GM20000 (cell line): ENCODE measurements at regions not wholly inside any gene's neighbourhood (a gene's known extent, or its start where the extent isn't known, plus 50 kb on each side); places are given as distances from the start of the nearest gene placed in this dataset.

ENCODE experiments used
- DNase-seq: peaks from one replicate; pipeline ENCODE4 v3.0.0; 2012; ENCODE audit warnings: low spot score
- TF ChIP-seq, protein P1 (sequence below): IDR thresholded peaks from 2 replicates; pipeline ENCODE4 v1.5.1; 2012; ENCODE audit warnings: mild to moderate bottlenecking, control low read depth; ENCODE audit errors: extremely low read depth, missing control alignments

DNA sequence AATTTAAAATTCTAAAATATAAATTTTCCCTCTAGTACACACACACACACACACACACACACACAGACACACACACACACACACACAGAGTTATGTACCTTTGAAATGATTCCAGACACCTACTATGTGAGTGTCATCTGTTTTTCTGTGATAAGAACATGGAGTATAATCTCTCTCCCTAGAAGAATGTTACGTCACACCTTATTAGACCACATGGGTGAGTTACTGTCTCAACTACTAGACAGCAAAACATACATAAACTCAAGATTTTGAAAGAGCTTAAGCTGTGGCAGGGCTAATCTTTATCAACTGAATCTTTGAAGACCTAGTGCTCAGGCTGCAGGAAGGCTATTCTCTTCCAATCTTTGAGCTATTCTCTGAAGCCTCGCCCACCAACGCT, 385.9 kb upstream of the BCHE start:
- no peak for DNase-seq

DNA sequence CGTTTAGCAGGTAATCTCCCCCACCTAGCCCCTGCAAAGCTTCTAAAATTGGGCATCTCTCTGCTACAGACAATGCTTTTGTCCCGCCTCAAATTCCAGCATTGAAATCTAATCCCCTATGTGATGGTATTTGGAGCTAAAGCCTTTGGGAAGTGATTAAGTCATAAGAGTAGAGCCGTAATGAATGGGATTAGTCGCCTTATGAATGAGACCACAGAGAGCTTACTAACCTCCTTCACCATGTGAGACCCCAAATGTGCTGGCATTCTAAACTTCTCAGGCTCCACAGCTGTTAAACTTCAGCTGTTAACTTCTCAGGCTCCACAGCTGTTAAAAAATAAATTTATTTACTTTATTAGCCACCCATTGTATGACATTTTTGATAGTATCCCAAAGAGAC, 374.2 kb upstream of the BCHE start:
- TF ChIP-seq, protein P1, sequence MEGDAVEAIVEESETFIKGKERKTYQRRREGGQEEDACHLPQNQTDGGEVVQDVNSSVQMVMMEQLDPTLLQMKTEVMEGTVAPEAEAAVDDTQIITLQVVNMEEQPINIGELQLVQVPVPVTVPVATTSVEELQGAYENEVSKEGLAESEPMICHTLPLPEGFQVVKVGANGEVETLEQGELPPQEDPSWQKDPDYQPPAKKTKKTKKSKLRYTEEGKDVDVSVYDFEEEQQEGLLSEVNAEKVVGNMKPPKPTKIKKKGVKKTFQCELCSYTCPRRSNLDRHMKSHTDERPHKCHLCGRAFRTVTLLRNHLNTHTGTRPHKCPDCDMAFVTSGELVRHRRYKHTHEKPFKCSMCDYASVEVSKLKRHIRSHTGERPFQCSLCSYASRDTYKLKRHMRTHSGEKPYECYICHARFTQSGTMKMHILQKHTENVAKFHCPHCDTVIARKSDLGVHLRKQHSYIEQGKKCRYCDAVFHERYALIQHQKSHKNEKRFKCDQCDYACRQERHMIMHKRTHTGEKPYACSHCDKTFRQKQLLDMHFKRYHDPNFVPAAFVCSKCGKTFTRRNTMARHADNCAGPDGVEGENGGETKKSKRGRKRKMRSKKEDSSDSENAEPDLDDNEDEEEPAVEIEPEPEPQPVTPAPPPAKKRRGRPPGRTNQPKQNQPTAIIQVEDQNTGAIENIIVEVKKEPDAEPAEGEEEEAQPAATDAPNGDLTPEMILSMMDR = no peak
- DNase-seq = no peak

More for the DNA sequence above, 385.9 kb upstream of the BCHE start:
- TF ChIP-seq, protein P1 = no peak

DNA sequence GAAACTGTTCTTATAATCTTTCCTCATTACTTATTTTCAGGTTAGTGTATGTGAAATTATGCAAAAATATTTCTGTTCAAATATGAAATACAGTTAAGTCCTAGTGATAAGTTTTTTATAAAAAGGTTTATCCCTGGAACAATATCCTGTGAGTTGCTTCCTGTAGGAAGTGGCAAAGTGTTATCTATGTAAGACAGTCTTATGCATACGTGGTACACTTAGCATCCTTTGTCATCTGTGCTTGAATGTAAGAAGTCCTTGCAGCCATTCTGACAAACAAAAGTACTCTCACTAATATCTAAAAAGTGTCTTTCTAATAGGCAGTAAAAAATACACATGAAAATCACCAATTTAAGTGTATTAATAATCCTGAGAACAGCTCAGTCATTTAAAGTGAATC, 372.5 kb upstream of the BCHE start:
- DNase-seq = no peak
- TF ChIP-seq, protein P1 = no peak

DNA sequence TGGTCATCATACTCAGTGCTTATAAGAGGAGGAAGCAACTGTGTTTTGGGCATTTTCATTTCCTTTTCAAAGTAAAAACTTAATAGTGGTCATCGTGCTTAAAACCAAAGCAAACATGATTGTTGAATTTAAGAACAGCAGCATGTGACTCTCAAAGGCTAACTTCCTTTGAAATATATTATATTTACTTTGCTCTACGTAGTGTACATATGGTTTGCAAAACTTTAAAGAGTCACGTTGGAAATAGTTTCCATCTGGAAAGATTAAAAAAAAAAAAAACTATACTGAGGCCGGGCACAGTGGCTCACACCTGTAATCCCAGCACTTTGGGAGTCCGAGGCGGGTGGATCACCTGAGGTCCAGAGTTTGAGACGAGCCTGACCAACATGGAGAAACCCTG, 367.9 kb upstream of the BCHE start:
- TF ChIP-seq, protein P1 = no peak
- DNase-seq = no peak

DNA sequence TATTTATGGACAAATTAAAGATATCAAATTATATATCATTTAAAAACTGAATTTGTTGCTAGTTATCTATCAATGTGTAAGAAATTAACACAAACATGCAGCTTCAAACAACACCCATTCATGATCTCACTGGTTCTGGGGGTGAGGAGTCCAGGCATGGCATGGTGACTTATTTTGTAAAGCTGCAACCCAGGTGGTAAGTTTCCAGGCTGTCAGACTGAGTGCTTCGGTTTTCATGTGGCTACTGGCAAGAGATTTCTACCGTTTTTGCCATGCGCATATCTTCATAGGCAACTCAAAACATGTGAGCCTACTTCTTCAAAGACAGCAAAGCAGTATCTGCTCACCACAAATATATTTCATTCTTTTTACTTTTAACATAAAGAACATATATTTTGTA, 364.3 kb upstream of the BCHE start:
- TF ChIP-seq, protein P1 = no peak
- no peak for DNase-seq

DNA sequence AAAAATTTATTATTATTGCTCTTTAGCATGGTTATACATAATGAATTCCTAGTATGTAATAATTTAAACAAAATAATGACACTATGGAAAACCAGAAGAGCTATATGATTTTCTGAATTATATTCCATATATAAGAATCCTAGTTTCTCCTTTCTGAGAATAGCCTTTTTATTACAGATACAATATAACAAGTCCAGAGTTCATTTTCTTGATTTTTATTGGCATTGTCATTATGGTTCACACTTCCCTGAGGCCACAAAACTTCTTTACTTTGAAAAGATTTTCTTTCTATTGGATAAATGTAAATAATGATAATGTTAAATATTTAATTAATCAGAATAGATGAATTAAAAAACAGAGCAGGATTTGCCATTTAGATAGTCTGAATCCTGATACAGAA, 362.3 kb upstream of the BCHE start:
- TF ChIP-seq, protein P1 = no peak

DNA sequence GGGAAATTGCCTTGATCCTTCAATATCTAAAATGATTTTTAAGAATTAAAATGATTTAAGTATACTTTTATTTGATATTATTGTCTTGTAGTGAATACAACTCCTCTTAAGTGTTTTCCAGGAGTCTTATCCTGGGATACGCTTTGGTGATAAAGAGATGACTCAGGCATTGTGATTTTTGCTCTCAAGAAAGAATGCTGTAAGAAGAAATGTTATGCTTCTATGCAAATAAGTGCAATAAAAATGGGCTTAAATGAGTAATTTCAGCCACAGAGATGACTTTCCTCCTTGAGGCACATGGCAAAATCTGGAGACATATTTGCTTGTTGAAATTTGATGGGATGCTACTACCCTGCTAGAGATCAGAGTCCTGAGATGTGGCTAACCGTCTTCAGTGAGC, 358.6 kb upstream of the BCHE start:
- TF ChIP-seq, protein P1 = no peak
- no peak for DNase-seq

More for the DNA sequence above, 362.3 kb upstream of the BCHE start:
- DNase-seq = no peak
